Astrocyte (in vitro differentiated cells and primary cell): ENCODE measurements at regions not wholly inside any gene's neighbourhood (a gene's known extent, or its start where the extent isn't known, plus 50 kb on each side); places are given as distances from the start of the nearest gene placed in this dataset.

Source experiments
- DNase-seq: peaks from one replicate; pipeline ENCODE4 v3.0.0-alpha.2; 2010; ENCODE audit warnings: low read depth
- FAIRE-seq: peaks from 2 replicates; lab custom pipeline; 2011; peaks lifted over from hg19 to GRCh38; lab: Jason Lieb, UNC
- H2AFZ ChIP-seq: 2 replicates; pipeline ENCODE4 v1.6.0; 2012; ENCODE audit warnings: low read depth, low read length, inconsistent platforms
- H3K27ac ChIP-seq: 2 replicates; pipeline ENCODE4 v1.5.1; 2011; ENCODE audit warnings: low read depth, low read length, inconsistent platforms
- H3K27me3 ChIP-seq: 2 replicates; pipeline ENCODE4 v1.6.0; 2011; ENCODE audit warnings: low read length, inconsistent platforms; ENCODE audit not compliant: insufficient read depth
- H3K36me3 ChIP-seq: 2 replicates; pipeline ENCODE4 v1.5.1; 2011; ENCODE audit warnings: low read length, inconsistent platforms; ENCODE audit not compliant: insufficient read depth
- H3K4me1 ChIP-seq: 2 replicates; pipeline ENCODE4 v1.5.1; 2011; ENCODE audit warnings: low read length, inconsistent platforms; ENCODE audit not compliant: insufficient read depth
- H3K4me2 ChIP-seq: 2 replicates; pipeline ENCODE4 v1.6.0; 2012; ENCODE audit warnings: low read length, inconsistent platforms
- H3K4me3 ChIP-seq: 2 replicates; pipeline ENCODE4 v1.5.1; 2011; ENCODE audit warnings: low read depth, mild to moderate bottlenecking, low read length, inconsistent platforms; ENCODE audit not compliant: insufficient read depth
- H3K79me2 ChIP-seq: 2 replicates; pipeline ENCODE4 v1.6.0; 2012; ENCODE audit warnings: mild to moderate bottlenecking, low read length, inconsistent platforms; ENCODE audit not compliant: insufficient read depth
- H3K9ac ChIP-seq: 2 replicates; pipeline ENCODE4 v1.6.0; 2012; ENCODE audit warnings: mild to moderate bottlenecking, low read length, inconsistent platforms
- H3K9me3 ChIP-seq: 2 replicates; pipeline ENCODE4 v1.5.1; 2012; ENCODE audit warnings: low read depth, mild to moderate bottlenecking, low read length, inconsistent platforms; ENCODE audit not compliant: insufficient read depth
- H4K20me1 ChIP-seq: 2 replicates; pipeline ENCODE4 v1.6.0; 2012; ENCODE audit warnings: low read length, inconsistent platforms; ENCODE audit not compliant: insufficient read depth
- H3K27ac Mint-ChIP-seq: one replicate; pipeline ENCODE4 v1.8.0; 2021; ENCODE audit warnings: mild to moderate bottlenecking, mixed read lengths; ENCODE audit not compliant: unreplicated experiment
- H3K27me3 Mint-ChIP-seq: one replicate; pipeline ENCODE4 v1.8.0; 2021; ENCODE audit warnings: low read depth, mixed read lengths; ENCODE audit not compliant: unreplicated experiment
- H3K36me3 Mint-ChIP-seq: one replicate; pipeline ENCODE4 v1.8.0; 2021; ENCODE audit warnings: low read depth, mixed read lengths; ENCODE audit not compliant: unreplicated experiment
- H3K4me1 Mint-ChIP-seq: one replicate; pipeline ENCODE4 v1.8.0; 2021; ENCODE audit warnings: low read depth, mixed read lengths; ENCODE audit not compliant: unreplicated experiment
- H3K4me3 Mint-ChIP-seq: one replicate; pipeline ENCODE4 v1.8.0; 2021; ENCODE audit warnings: mild to moderate bottlenecking, moderate library complexity, mixed read lengths; ENCODE audit not compliant: unreplicated experiment
- H3K9me3 Mint-ChIP-seq: one replicate; pipeline ENCODE4 v1.8.0; 2021; ENCODE audit warnings: mild to moderate bottlenecking, mixed read lengths; ENCODE audit not compliant: unreplicated experiment
- EZH2 ChIP-seq: IDR thresholded peaks from 2 replicates; pipeline ENCODE4 v1.6.1; 2012; ENCODE audit warnings: mild to moderate bottlenecking, low read length, inconsistent platforms; ENCODE audit not compliant: insufficient read depth
- TF ChIP-seq, protein P1 (sequence below): IDR thresholded peaks from 2 replicates; pipeline ENCODE4 v1.5.1; 2011; ENCODE audit warnings: low read depth, mild to moderate bottlenecking, inconsistent platforms, low read length, moderate library complexity; ENCODE audit not compliant: insufficient read depth

DNA sequence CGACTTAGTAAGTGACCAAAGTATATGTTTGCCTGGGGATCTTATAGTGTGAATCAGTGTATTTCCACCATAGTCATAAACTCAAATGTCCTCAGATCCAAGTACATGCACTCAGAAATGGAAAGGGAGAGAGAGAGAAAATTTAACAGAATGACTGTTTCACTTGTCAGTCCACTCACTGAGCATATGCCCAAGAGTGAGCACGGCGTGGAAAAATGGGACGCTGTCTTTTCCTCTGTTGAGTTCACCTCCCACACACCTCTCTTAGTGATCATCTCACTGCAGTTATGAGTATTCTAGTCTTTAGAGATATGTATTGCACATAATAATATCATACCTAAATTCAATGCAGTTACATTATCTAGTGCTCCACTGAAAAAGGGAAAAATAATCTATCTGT, 156.8 kb upstream of the PRMT6 start:
- no peak overlapping the region for H3K27ac Mint-ChIP-seq
- H3K4me1 Mint-ChIP-seq = peaks cover 2% of the 10 kb centered on the region
- H3K27me3 Mint-ChIP-seq = no peaks in the 10 kb centered on the region
- no peak for DNase-seq
- no peak overlapping the region for H3K4me3 Mint-ChIP-seq
- Histone ChIP-seq H3K4me2 (no peak overlapping the region), H3K27me3 (no peaks in the 10 kb centered on the region), H3K79me2 (no peaks in the 10 kb centered on the region), H3K9ac (no peak overlapping the region), H3K9me3 (no peaks in the 10 kb centered on the region), H2AFZ (no peak overlapping the region), H4K20me1 (no peaks in the 10 kb centered on the region), H3K4me1 (no peaks in the 10 kb centered on the region), H3K36me3 (no peaks in the 10 kb centered on the region), H3K27ac (no peak overlapping the region), H3K4me3 (no peak overlapping the region)
- TF ChIP-seq, protein P1, sequence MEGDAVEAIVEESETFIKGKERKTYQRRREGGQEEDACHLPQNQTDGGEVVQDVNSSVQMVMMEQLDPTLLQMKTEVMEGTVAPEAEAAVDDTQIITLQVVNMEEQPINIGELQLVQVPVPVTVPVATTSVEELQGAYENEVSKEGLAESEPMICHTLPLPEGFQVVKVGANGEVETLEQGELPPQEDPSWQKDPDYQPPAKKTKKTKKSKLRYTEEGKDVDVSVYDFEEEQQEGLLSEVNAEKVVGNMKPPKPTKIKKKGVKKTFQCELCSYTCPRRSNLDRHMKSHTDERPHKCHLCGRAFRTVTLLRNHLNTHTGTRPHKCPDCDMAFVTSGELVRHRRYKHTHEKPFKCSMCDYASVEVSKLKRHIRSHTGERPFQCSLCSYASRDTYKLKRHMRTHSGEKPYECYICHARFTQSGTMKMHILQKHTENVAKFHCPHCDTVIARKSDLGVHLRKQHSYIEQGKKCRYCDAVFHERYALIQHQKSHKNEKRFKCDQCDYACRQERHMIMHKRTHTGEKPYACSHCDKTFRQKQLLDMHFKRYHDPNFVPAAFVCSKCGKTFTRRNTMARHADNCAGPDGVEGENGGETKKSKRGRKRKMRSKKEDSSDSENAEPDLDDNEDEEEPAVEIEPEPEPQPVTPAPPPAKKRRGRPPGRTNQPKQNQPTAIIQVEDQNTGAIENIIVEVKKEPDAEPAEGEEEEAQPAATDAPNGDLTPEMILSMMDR = no peak
- no peak for TF ChIP-seq EZH2
- H3K36me3 Mint-ChIP-seq = no peaks in the 10 kb centered on the region
- no peak for FAIRE-seq
- H3K9me3 Mint-ChIP-seq = no peaks in the 10 kb centered on the region

DNA sequence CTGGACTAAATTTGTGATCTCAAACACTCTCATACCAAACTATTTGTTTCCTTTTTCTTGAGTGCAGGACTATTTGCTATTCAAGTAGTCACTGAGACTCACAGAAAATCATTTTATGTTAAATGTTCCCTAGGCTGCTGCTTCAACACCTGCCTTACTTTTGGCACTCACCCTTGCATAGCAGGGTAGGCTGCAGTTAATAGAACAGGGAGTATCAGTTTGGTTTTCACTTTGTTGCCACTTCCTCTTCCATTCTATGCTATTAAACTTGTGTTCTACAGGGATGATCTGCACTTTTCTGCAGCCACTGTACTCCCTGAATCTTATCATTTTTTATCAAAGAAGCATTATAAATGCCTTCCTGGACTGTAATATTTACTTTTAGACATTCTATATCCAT, 148.7 kb upstream of the PRMT6 start:
- Mint-ChIP-seq H3K4me1 (peaks cover 8% of the 10 kb centered on the region), H3K27me3 (no peaks in the 10 kb centered on the region), H3K4me3 (no peak overlapping the region), H3K36me3 (no peaks in the 10 kb centered on the region), H3K9me3 (no peaks in the 10 kb centered on the region), H3K27ac (no peak overlapping the region)
- no peaks in the 10 kb centered on the region for H4K20me1 ChIP-seq
- no peak overlapping the region for H3K4me3 ChIP-seq
- H3K9ac ChIP-seq = no peak overlapping the region
- no peak overlapping the region for H3K27ac ChIP-seq
- FAIRE-seq (no peak), DNase-seq (no peak)
- no peak overlapping the region for H2AFZ ChIP-seq
- no peaks in the 10 kb centered on the region for H3K36me3 ChIP-seq
- no peak for TF ChIP-seq EZH2
- TF ChIP-seq, protein P1 = no peak
- no peak overlapping the region for H3K4me2 ChIP-seq
- no peaks in the 10 kb centered on the region for H3K9me3 ChIP-seq
- no peaks in the 10 kb centered on the region for H3K79me2 ChIP-seq
- no peaks in the 10 kb centered on the region for H3K27me3 ChIP-seq
- no peaks in the 10 kb centered on the region for H3K4me1 ChIP-seq

DNA sequence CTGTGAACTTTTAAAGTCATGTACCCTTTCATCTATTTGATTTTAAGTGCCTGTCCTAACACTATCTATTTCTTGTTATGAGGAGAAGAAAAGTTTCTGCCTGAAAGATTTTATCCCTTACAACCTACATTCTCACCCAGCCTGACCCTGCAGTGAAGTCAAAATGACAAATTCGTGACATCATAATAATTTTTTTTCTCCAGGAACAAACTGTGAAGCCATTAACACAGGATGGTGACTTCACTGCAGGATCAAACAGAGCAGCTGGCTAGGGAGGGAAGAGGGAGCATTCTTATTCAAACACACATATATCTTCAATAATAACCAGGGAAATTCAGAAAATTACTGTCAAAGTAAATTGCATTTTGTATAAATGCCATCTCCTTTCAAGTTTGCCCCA, 147.8 kb upstream of the PRMT6 start:
- H3K4me2 ChIP-seq = no peak overlapping the region
- no peak overlapping the region for H3K27ac ChIP-seq
- Mint-ChIP-seq H3K27me3 (no peaks in the 10 kb centered on the region), H3K4me3 (no peak overlapping the region), H3K36me3 (no peaks in the 10 kb centered on the region), H3K9me3 (peaks cover under 1% of the 10 kb centered on the region), H3K4me1 (peaks cover 8% of the 10 kb centered on the region), H3K27ac (no peak overlapping the region)
- no peaks in the 10 kb centered on the region for H3K36me3 ChIP-seq
- TF ChIP-seq, protein P1 = no peak
- TF ChIP-seq EZH2 = no peak
- H3K9ac ChIP-seq = no peak overlapping the region
- H4K20me1 ChIP-seq = no peaks in the 10 kb centered on the region
- H3K4me1 ChIP-seq = no peaks in the 10 kb centered on the region
- H3K9me3 ChIP-seq = no peaks in the 10 kb centered on the region
- no peak overlapping the region for H2AFZ ChIP-seq
- H3K4me3 ChIP-seq = no peak overlapping the region
- DNase-seq (no peak), FAIRE-seq (no peak)
- no peaks in the 10 kb centered on the region for H3K79me2 ChIP-seq
- no peaks in the 10 kb centered on the region for H3K27me3 ChIP-seq
